ENCODE measurements at regions not wholly inside any gene's neighbourhood (a gene's known extent, or its start where the extent isn't known, plus 50 kb on each side); places are given as distances from the start of the nearest gene placed in this dataset.
"Not testable (repeated sequence)": the region's sequence is repeated elsewhere in the genome, so short reads cannot be mapped to it uniquely, and the experiment has no call there.

DNA sequence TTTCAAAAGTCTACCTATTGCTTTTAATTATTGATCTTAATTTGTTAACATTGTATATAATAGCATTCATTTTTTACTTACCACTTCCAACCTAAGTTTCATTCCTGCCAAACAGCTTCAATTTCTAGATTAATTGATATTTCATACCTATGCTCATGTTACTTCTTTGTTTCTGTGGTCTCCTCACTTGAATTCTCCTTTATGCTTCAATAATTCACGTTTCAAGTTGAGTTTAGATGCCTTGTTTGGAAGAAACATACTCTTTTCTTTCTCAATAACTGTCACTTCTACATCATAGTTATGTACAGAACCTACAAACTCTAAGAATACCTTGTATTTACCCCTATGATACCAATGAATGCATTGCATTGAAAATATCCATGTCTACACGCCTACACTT is 862.2 kb upstream of the LRATD1 start:
- no peak for DNase-seq
- POLR2A ChIA-PET: no interaction called here
- CTCF ChIA-PET: no interaction called here
- H3K9me3 Mint-ChIP-seq: peaks cover 4% of the 10 kb centered on the region
- H3K4me1 Mint-ChIP-seq: no peaks in the 10 kb centered on the region
- no peak overlapping the region for H3K4me3 Mint-ChIP-seq
- no peaks in the 10 kb centered on the region for H3K27me3 Mint-ChIP-seq
- no peaks in the 10 kb centered on the region for H3K36me3 Mint-ChIP-seq (ENCODE audit: low read depth)
- no peak overlapping the region for H3K27ac Mint-ChIP-seq

- H3K27me3 Mint-ChIP-seq: no peaks in the 10 kb centered on the region
- H3K36me3 Mint-ChIP-seq (ENCODE audit: low read depth): no peaks in the 10 kb centered on the region
- POLR2A ChIA-PET: no interaction called here
- no peak overlapping the region for H3K4me3 Mint-ChIP-seq
- no peak overlapping the region for H3K27ac Mint-ChIP-seq
- H3K9me3 Mint-ChIP-seq: peaks cover 11% of the 10 kb centered on the region
- H3K4me1 Mint-ChIP-seq: no peaks in the 10 kb centered on the region
- no peak for DNase-seq
- CTCF ChIA-PET: no interaction called here
Measured at GRCh38 chr2:13779996-13780395, 852.5 kb upstream of the LRATD1 start.

DNA sequence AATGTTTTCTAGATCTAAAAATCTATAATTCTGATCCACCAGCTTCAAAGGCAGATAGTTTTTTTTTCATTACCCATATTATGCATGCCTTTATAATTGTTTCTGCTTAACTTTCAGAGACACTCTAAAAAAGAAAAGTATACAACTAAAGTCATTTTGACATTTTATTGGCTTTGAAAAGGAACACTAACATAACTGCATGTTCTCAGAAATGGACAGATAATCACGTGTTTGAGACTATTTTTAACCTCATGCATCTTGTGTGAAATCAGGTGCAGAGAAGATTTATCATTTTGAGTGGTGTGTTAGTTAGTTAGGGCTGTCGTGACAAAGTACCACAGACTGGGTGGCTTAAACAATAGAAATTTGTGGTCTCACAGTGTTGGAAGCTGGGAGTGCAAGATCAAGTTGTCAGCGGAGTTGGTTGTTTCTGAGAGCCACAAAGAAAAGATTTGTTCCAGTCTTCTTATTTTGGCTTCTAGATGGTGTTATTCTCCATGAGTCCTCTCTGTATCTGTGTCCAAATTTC is 841.4 kb upstream of the LRATD1 start:
- POLR2A ChIA-PET: no interaction called here
- H3K9me3 Mint-ChIP-seq: no peaks in the 10 kb centered on the region
- H3K4me3 Mint-ChIP-seq: no peak overlapping the region
- CTCF ChIA-PET: no interaction called here
- no peaks in the 10 kb centered on the region for H3K4me1 Mint-ChIP-seq
- no peaks in the 10 kb centered on the region for H3K27me3 Mint-ChIP-seq
- no peak overlapping the region for H3K27ac Mint-ChIP-seq
- no peak for DNase-seq
- no peaks in the 10 kb centered on the region for H3K36me3 Mint-ChIP-seq (ENCODE audit: low read depth)

DNA sequence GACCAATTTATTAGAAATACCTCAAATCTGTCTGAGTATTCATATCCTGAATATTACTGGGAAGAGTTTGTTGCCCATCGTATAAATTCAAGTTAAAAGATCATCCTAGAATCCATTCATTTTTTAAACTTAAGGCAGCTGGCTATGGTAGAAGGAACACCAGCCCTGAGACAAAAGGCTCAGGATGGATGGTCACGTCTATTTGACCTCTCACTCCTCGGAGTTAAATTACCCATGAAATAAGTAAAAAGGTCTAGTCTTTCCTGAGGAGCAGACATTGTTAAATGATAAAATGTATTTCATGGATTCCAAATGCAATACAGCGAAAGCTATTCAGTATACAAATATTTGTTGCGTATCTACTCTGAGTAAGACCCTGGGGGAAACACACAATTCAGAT is 826.0 kb upstream of the LRATD1 start:
- no peaks in the 10 kb centered on the region for H3K4me1 Mint-ChIP-seq
- CTCF ChIA-PET: no interaction called here
- no peak overlapping the region for H3K27ac Mint-ChIP-seq
- peaks cover 3% of the 10 kb centered on the region for H3K9me3 Mint-ChIP-seq
- no peak for DNase-seq
- no peaks in the 10 kb centered on the region for H3K27me3 Mint-ChIP-seq
- POLR2A ChIA-PET: no interaction called here
- H3K36me3 Mint-ChIP-seq (ENCODE audit: low read depth): no peaks in the 10 kb centered on the region
- H3K4me3 Mint-ChIP-seq: no peak overlapping the region

- DNase-seq: no peak
- no peak overlapping the region for H3K4me3 Mint-ChIP-seq
- no peaks in the 10 kb centered on the region for H3K9me3 Mint-ChIP-seq
- H3K36me3 Mint-ChIP-seq (ENCODE audit: low read depth): no peaks in the 10 kb centered on the region
- ChIA-PET CTCF (no interaction called here), POLR2A (no interaction called here)
- no peak overlapping the region for H3K27ac Mint-ChIP-seq
- H3K4me1 Mint-ChIP-seq: no peaks in the 10 kb centered on the region
- H3K27me3 Mint-ChIP-seq: no peaks in the 10 kb centered on the region
Measured at GRCh38 chr2:13813236-13813635, 819.3 kb upstream of the LRATD1 start.

DNA sequence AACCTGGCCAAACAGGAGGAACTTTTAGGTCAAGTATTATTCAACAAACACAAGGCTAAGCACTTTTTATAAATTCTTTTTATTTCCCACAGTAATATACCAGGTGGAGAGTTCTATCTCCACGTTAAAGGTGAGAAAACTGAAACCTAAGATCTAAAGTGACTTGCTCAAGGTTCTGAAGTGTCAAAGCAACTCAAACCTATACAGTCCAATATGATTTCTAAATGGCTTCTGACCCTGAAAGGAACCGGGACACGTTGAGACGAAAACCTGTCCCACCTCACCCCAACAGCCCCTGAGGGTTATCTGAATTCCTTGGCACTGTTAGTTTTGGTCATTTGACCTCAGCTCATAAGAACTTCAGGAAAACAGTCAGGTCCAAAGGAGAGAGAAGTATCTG is 814.5 kb upstream of the LRATD1 start:
- ChIA-PET CTCF (no interaction called here), POLR2A (no interaction called here)
- Mint-ChIP-seq H3K4me3 (no peak overlapping the region), H3K9me3 (no peaks in the 10 kb centered on the region), H3K4me1 (no peaks in the 10 kb centered on the region), H3K27ac (no peak overlapping the region), H3K36me3 (ENCODE audit: low read depth) (no peaks in the 10 kb centered on the region), H3K27me3 (no peaks in the 10 kb centered on the region)
- DNase-seq: no peak

GRCh38 chr2:13819896-13820295 is 812.6 kb upstream of the LRATD1 start:
- POLR2A ChIA-PET: no interaction called here
- no peak overlapping the region for H3K27ac Mint-ChIP-seq

DNA sequence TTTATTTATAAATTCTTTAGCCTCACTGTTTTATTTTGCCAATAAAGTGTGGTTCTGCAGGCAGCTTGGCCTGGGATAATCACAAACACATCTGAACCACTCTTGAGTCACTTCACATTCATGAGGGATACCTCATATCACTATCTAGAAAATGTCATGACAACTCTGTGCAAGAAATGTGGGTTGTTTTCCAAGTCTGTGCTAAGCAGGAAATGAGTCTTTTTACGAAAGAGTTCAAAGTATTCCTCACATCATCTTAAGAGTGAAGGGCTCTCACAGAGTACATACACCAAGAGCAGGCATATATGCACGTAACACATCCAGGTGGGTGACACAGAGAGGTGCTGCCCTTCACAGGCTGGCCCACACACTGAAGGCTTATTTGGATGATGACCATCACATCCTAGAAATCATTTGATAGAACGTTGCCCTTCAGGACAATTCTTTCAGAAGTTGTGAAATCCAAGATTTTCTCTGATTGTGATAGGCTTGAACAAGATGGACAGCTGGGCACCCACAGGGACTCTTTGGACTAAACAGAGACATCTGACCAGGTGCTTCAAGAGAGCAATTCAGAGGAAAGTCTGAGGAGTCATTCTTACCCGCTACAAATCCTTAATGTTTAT is 811.1 kb upstream of the LRATD1 start:
- Mint-ChIP-seq H3K36me3 (ENCODE audit: low read depth) (no peaks in the 10 kb centered on the region), H3K4me1 (no peaks in the 10 kb centered on the region), H3K27ac (no peak overlapping the region), H3K9me3 (no peaks in the 10 kb centered on the region), H3K4me3 (no peak overlapping the region), H3K27me3 (no peaks in the 10 kb centered on the region)
- ChIA-PET CTCF (no interaction called here), POLR2A (no interaction called here)
- DNase-seq: no peak

More at GRCh38 chr2:13819896-13820295, 812.6 kb upstream of the LRATD1 start:
- DNase-seq: no peak
- CTCF ChIA-PET: no interaction called here
- Mint-ChIP-seq H3K36me3 (ENCODE audit: low read depth) (no peaks in the 10 kb centered on the region), H3K9me3 (no peaks in the 10 kb centered on the region), H3K4me1 (no peaks in the 10 kb centered on the region), H3K27me3 (no peaks in the 10 kb centered on the region), H3K4me3 (no peak overlapping the region)

GRCh38 chr2:13822365-13822764 is 810.2 kb upstream of the LRATD1 start:
- ChIA-PET POLR2A (no interaction called here), CTCF (no interaction called here)
- Mint-ChIP-seq H3K4me1 (no peaks in the 10 kb centered on the region), H3K9me3 (no peaks in the 10 kb centered on the region), H3K36me3 (ENCODE audit: low read depth) (no peaks in the 10 kb centered on the region), H3K27ac (no peak overlapping the region), H3K4me3 (no peak overlapping the region), H3K27me3 (no peaks in the 10 kb centered on the region)
- DNase-seq: no peak

DNA sequence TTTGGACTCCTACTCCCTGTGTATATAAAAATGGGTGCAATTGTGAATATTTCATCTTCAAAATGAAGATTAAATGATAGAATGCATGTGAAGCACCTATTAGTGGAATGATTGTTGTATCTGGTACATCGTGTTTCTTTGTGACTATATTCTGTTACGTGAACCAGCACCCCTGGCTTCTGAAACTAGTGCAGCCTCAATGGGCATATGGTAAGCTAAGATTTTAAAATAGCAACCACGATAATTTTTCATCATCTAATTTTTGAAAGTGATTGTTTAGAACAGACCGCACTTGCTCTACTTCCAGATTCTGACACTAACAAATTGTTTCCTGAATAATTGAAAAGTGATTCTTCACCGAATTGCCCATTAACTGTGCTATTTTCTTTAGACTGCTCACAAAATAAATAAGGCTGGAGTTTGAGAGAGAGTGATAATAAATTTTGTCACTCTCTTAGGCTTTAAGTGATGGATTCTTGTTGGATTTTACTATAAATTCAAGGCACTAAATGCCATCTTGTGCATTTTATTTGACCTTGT is 806.1 kb upstream of the LRATD1 start:
- DNase-seq: no peak
- H3K36me3 Mint-ChIP-seq (ENCODE audit: low read depth): no peaks in the 10 kb centered on the region
- H3K27me3 Mint-ChIP-seq: no peaks in the 10 kb centered on the region
- ChIA-PET CTCF (no interaction called here), POLR2A (no interaction called here)
- H3K4me1 Mint-ChIP-seq: no peaks in the 10 kb centered on the region
- no peak overlapping the region for H3K4me3 Mint-ChIP-seq
- no peak overlapping the region for H3K27ac Mint-ChIP-seq
- H3K9me3 Mint-ChIP-seq: peaks cover 10% of the 10 kb centered on the region

DNA sequence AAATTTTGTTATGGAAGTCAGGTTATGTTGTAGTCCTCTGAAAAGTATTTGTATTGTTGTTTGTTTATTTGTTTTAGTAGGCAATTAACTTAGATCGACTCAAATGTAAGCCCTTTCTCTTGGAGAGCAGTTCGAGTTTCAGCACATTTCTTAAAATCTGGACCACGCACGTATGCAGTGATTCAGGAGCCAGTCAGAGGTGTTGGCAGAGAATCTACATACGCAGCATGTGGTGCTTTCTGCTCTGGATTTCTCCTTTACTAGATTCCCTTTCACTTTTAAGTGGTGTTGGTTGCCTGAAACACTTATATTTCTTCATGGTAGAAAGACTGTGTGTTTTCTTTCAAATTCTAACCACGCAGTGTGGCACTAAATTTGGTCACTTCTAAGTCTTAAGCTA is 773.9 kb upstream of the LRATD1 start:
- Mint-ChIP-seq H3K9me3 (peaks cover 5% of the 10 kb centered on the region), H3K36me3 (ENCODE audit: low read depth) (no peaks in the 10 kb centered on the region), H3K27ac (no peak overlapping the region), H3K27me3 (no peaks in the 10 kb centered on the region), H3K4me1 (no peaks in the 10 kb centered on the region), H3K4me3 (no peak overlapping the region)
- ChIA-PET CTCF (no interaction called here), POLR2A (no interaction called here)
- DNase-seq: no peak

DNA sequence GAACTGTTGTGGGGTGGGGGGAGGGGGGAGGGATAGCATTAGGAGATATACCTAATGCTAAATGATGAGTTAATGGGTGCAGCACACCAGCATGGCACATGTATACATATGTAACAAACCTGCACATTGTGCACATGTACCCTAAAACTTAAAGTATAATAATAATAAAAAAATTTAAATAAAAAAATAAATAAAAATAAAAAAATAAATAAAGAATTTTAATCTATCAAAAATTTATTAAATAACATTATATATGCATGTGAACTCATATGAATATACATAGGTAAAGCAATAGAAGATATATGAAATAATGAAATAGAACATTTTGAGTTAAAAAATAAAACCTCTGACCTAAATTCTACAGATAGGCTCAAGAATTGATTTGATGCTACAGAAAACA is 764.2 kb upstream of the LRATD1 start:
- H3K27me3 Mint-ChIP-seq; CTCF ChIA-PET; H3K4me1 Mint-ChIP-seq; H3K9me3 Mint-ChIP-seq; DNase-seq; H3K27ac Mint-ChIP-seq; H3K4me3 Mint-ChIP-seq; POLR2A ChIA-PET; H3K36me3 Mint-ChIP-seq (ENCODE audit: low read depth): not testable (repeated sequence)

- H3K27me3 Mint-ChIP-seq: no peaks in the 10 kb centered on the region
- H3K4me3 Mint-ChIP-seq: no peak overlapping the region
- ChIA-PET CTCF (no interaction called here), POLR2A (no interaction called here)
- H3K36me3 Mint-ChIP-seq (ENCODE audit: low read depth): no peaks in the 10 kb centered on the region
- DNase-seq: no peak
- H3K27ac Mint-ChIP-seq: no peak overlapping the region
- no peaks in the 10 kb centered on the region for H3K9me3 Mint-ChIP-seq
- no peaks in the 10 kb centered on the region for H3K4me1 Mint-ChIP-seq
Measured at GRCh38 chr2:13876491-13877037, 756.0 kb upstream of the LRATD1 start.

- ChIA-PET CTCF (no interaction called here), POLR2A (no interaction called here)
- Mint-ChIP-seq H3K4me3 (no peak overlapping the region), H3K27me3 (no peaks in the 10 kb centered on the region), H3K36me3 (ENCODE audit: low read depth) (no peaks in the 10 kb centered on the region), H3K27ac (no peak overlapping the region), H3K9me3 (peaks cover 4% of the 10 kb centered on the region), H3K4me1 (no peaks in the 10 kb centered on the region)
- DNase-seq: no peak
Measured at GRCh38 chr2:13877571-13877970, 754.9 kb upstream of the LRATD1 start.

Data from activated CD4-positive, alpha-beta T cell treated with anti-CD3 and anti-CD28 coated beads, Interleukin-2, amount 10 ng/mL, durations not matched to agents 7 days and 5 days (primary cell).